ENCODE measurements at regions not wholly inside any gene's neighbourhood (a gene's known extent, or its start where the extent isn't known, plus 50 kb on each side); places are given as distances from the start of the nearest gene placed in this dataset.

- no peak for TF ChIP-seq ZUFSP (CRISPR knock-in tag; IDR thresholded peaks at IDR 0.05; ENCODE audit: borderline replicate concordance)
- TF ChIP-seq ZNF839 (CRISPR knock-in tag; IDR thresholded peaks at IDR 0.05; ENCODE audit: borderline replicate concordance), result no peak
- no peak for TF ChIP-seq ZNF441 (CRISPR knock-in tag; IDR thresholded peaks at IDR 0.05; ENCODE audit: borderline replicate concordance)
- TF ChIP-seq ZNF333 (CRISPR knock-in tag; IDR thresholded peaks at IDR 0.05; ENCODE audit: borderline replicate concordance), result no peak
- peak; percentile 99 for TF ChIP-seq SMARCC2 (IDR thresholded peaks at IDR 0.05)
- peak; percentile 53; the same call in 1 of the 2 replicates for TF ChIP-seq CSRNP1 (CRISPR knock-in tag; IDR thresholded peaks at IDR 0.05)
- no peak; the same call in 1 of the 2 replicates for TF ChIP-seq ARID4A (CRISPR knock-in tag; IDR thresholded peaks at IDR 0.05; ENCODE audit: borderline replicate concordance)
- TF ChIP-seq ZBED4 (CRISPR knock-in tag; IDR thresholded peaks at IDR 0.05; ENCODE audit: borderline replicate concordance), result no peak
- TF ChIP-seq MATR3 (CRISPR knock-in tag; IDR thresholded peaks at IDR 0.05), result no peak
- 0 out of 2 replicates have a peak, but pooled peaks have one; percentile 35 for TF ChIP-seq GATAD1 (CRISPR knock-in tag; IDR thresholded peaks at IDR 0.05)
Observed at GRCh38 chr15:36506733-36507356, 72.6 kb upstream of the CDIN1 start (continued).

Data from HepG2 (cell line).